ENCODE measurements at regions not wholly inside any gene's neighbourhood (a gene's known extent, or its start where the extent isn't known, plus 50 kb on each side); places are given as distances from the start of the nearest gene placed in this dataset.
"Not testable (repeated sequence)": the region's sequence is repeated elsewhere in the genome, so short reads cannot be mapped to it uniquely, and the experiment has no call there.

GRCh38 chr17:30731210-30732132 lies 93.0 kb downstream of the CRLF3 start:
- ATAC-seq (ENCODE audit: poor library complexity): peak; percentile 99
- peak; percentile 93 for DNase-seq
- intact Hi-C loops (cut with DNase I): not testable (repeated sequence)

DNA sequence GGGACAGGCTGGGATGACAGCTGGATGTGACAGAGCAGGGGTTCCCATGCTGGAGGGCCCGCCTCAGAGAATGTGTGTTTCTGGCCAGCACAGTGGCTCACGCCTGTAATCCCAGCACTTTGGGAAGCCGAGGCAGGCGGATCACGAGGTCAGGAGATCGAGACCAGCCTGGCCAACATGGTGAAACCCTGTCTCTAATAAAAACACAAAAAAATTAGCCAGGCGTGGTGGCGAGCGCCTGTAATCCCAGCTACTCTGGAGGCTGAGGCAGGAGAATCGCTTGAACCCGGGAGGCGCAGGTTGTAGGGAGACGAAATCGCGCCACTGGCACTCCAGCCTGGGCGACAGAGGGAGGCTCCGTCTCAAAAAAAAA lies 93.7 kb downstream of the CRLF3 start:
- ATAC-seq (ENCODE audit: poor library complexity); intact Hi-C loops (cut with DNase I); DNase-seq: not testable (repeated sequence)

DNA sequence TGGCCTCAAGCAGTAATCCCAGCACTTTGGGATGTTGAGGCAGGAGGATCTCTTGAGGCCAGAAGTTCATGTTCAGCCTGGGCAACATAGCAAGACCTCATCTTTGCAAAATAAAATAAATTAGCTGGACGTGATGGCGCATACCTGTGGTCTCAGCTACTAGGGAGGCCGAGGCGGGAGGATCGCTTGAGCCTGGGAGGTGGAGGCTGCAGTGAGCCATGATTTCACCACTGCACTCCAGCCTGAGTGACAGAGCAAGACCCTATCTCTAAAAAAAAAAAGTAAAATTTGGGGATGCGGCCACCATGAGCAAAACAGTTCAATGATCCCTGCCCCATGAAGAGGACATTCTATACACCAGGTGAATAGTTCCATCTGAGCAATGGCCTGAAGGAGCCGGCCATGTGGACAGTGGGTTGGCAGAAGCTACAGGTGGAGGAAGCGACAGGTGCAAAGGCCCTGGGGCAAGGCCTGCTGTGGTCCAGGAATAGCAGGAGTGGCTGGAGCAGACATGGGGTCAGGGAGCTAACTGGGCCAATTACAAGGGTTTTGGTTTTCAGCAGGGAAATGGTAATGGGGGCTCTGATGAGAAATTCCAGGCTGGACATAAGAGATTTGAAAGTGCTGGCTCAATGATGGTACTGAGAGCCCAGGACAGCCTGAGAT lies 94.2 kb downstream of the CRLF3 start:
- ATAC-seq (ENCODE audit: poor library complexity); DNase-seq; intact Hi-C loops (cut with DNase I): not testable (repeated sequence)

GRCh38 chr17:30729471-30730170 lies 94.9 kb downstream of the CRLF3 start:
- ATAC-seq (ENCODE audit: poor library complexity); DNase-seq; intact Hi-C loops (cut with DNase I): not testable (repeated sequence)

- DNase-seq; intact Hi-C loops (cut with DNase I); ATAC-seq (ENCODE audit: poor library complexity): not testable (repeated sequence)
Measured at GRCh38 chr17:30727517-30727916, 97.0 kb downstream of the CRLF3 start.

- ATAC-seq (ENCODE audit: poor library complexity); intact Hi-C loops (cut with DNase I): not testable (repeated sequence)
- peak; percentile 15 for DNase-seq
Measured at GRCh38 chr17:30726734-30727133, 97.8 kb downstream of the CRLF3 start.

- DNase-seq; intact Hi-C loops (cut with DNase I); ATAC-seq (ENCODE audit: poor library complexity): not testable (repeated sequence)
Measured at GRCh38 chr17:30726310-30726709, 98.2 kb downstream of the CRLF3 start.

DNA sequence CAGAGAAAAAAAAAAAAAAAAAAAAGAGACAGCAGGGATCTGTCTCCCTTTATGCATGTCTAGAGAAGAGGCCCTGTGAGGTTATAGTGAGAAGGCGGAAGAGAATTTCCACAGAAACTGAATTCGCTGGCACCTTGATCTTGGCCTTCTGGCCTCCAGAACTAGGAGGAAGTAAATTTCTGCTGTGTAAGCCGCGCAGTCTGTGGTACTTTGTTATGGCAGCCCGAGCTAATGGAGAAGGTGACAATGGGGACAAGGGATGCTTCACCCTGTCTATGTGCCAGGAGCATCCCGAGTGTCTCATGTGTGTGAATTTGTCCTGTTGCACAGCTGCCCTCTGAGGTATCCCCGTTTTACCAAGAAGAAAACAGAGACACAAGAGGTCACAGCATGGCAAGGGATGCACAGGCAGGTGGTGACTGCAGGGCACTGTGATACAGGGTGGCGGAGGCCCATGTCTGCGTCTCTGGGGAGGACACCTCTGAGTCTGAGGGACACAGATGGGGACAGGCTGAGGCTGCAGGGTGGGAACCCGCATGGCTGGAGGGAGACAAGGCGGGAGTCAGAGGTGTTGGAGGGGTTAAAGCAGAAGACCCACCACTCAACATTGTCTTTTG lies 100.3 kb downstream of the CRLF3 start:
- intact Hi-C loops (cut with DNase I); DNase-seq; ATAC-seq (ENCODE audit: poor library complexity): not testable (repeated sequence)

DNA sequence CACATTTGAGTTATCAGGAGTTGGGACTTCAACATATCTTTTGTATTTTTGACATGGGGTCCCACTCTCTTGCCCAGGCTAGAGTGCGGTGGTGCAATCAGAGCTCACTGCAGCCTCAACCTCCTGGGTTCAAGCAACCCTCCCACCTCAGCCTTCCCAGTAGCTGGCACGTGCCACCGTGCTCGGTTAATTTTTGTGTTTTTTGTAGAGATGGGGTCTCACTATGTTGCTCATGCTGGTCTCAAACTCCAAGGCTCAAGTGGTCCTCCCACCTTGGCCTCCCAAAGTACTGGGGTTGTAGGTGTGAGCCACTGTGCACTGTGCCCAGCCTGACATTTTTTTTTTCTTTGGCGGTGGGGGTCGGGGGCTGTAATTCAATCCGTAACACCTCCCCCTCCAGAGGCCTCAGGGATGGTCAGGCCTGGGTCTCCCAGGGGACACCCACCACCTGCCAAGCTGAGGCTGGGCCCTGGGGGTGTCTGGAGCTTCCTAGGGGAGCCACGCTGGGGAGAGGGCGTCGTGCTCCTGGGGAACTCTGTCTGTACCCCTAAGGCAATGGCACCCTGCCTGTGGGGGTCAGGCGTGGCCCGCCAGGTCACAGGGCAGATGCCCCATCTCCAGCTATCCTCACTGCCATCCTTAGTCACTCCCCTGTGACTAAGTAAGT lies 102.2 kb downstream of the CRLF3 start:
- ATAC-seq (ENCODE audit: poor library complexity); intact Hi-C loops (cut with DNase I): not testable (repeated sequence)
- DNase-seq: peak; percentile 22

DNA sequence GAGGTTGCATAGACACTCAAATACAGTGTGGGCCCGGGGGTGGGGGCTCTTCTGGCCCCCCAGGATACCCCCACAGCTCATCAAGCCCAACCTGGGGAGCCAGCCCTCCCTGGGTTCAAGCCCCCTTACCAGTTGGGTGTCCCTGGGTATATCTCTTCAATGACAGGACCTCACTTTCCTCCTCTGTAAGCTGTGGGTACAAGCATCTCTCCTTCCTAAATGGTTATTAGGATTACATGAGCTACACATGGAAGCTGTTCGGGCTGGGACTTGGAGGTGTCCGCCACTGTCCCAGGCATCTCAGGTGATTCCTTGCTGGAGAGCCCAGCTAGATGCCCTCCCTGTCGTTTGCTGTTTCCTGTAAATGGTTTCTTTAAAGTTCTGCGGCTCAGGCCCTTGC lies 103.5 kb downstream of the CRLF3 start:
- peak; percentile 7 for DNase-seq
- ATAC-seq (ENCODE audit: poor library complexity); intact Hi-C loops (cut with DNase I): not testable (repeated sequence)

GRCh38 chr17:30720013-30720471 lies 104.5 kb downstream of the CRLF3 start:
- ATAC-seq (ENCODE audit: poor library complexity) (no peak), DNase-seq (peak; percentile 35)
- intact Hi-C loops (cut with DNase I): no loop called here

DNA sequence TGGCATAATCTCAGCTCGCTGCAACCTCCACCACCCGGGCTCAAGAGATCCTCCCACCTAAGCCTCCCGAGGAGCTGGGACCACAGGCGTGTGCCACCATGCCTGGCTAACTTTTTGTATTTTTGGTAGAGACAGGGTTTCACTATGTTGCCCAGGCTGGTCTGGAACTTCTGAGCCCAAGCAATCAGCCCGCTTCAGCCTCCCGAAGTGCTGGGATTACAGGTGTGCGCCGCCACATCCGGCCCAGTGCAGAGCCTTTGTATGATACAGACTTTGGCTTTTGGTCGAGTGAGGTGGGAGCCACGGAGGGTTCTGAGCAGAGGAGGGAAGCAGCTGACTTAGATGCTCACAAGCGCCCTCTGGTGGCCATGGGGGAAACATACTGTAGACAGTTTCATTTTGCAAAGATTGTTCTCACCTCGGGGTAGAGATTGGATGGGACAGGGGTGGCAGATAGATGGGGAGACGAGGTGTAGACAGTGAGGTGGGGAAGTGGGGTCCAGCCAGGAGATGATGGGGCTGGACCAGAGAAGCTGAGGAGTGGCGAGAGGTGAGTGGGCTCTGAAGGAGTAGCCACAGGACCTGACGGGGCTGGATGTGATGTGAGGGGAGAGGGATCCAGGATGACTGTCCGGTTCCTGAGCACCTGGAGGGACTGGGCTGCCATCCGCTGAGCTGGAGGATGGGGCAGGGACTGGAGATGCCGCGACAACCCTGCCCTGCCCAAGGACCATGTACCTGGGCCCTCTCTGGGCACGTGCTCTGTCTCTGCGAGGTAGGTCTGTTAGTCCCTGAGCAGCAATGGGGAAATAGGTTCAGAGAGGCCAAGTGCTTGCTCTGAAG lies 105.1 kb downstream of the CRLF3 start:
- DNase-seq (peak; percentile 72), ATAC-seq (ENCODE audit: poor library complexity) (peak; percentile 60)
- intact Hi-C loops (cut with DNase I): not testable (repeated sequence)

- DNase-seq: peak; percentile 10
- intact Hi-C loops (cut with DNase I); ATAC-seq (ENCODE audit: poor library complexity): not testable (repeated sequence)
Measured at GRCh38 chr17:30718691-30719090, 105.8 kb downstream of the CRLF3 start.

DNA sequence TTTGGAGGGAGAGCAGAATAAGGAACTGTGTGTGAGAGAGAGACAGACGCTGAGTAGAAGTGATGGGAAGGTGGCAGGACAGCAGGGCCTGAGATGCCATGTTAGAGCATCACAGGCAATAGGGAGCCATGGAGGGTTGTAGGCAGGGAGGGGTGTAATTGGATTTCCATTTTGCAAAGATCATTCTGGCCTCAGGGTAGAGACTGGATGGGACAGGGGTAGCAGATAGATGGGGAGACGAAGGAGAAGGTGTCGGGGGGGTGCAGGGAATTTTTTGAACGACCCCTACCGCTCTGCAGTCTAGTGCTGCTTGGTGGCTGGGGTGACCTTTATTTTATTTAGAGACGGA lies 106.4 kb downstream of the CRLF3 start:
- intact Hi-C loops (cut with DNase I); ATAC-seq (ENCODE audit: poor library complexity); DNase-seq: not testable (repeated sequence)

GRCh38 chr17:30717291-30718098 lies 107.0 kb downstream of the CRLF3 start:
- intact Hi-C loops (cut with DNase I): no loop called here
- DNase-seq (peak; percentile 11), ATAC-seq (ENCODE audit: poor library complexity) (no peak)

- peak; percentile 24 for DNase-seq
- no peak for ATAC-seq (ENCODE audit: poor library complexity)
- intact Hi-C loops (cut with DNase I): no loop called here
Measured at GRCh38 chr17:30716461-30717290, 107.8 kb downstream of the CRLF3 start.
